Muscle layer of colon (tissue), 2 donors: ENCODE measurements at regions not wholly inside any gene's neighbourhood (a gene's known extent, or its start where the extent isn't known, plus 50 kb on each side); places are given as distances from the start of the nearest gene placed in this dataset.

Experiments
- H3K27ac ChIP-seq: one replicate; pipeline ENCODE4 v1.7.0; 2013; ENCODE audit warnings: low read depth, mild to moderate bottlenecking, low read length, moderate library complexity
- H3K27me3 ChIP-seq, 2 donors: one replicate each; pipeline ENCODE4 v1.7.0; 2013; ENCODE audit warnings: low read length in 2 of 2, mild to moderate bottlenecking in 2 of 2; ENCODE audit not compliant: insufficient read depth in 2 of 2, control insufficient read depth in 1 of 2
- H3K36me3 ChIP-seq: one replicate; pipeline ENCODE4 v1.7.0; 2013; ENCODE audit warnings: mild to moderate bottlenecking, low read length; ENCODE audit not compliant: insufficient read depth
- H3K4me1 ChIP-seq: one replicate; pipeline ENCODE4 v1.7.0; 2013; ENCODE audit warnings: mild to moderate bottlenecking, low read length; ENCODE audit not compliant: insufficient read depth
- H3K4me3 ChIP-seq, 2 donors: one replicate each; pipeline ENCODE4 v1.7.0; 2013; ENCODE audit warnings: low read length in 2 of 2, low read depth in 1 of 2, mild to moderate bottlenecking in 1 of 2, moderate library complexity in 1 of 2
- H3K9ac ChIP-seq: one replicate; pipeline ENCODE4 v1.7.0; 2013; ENCODE audit warnings: low read length
- H3K9me3 ChIP-seq: one replicate; pipeline ENCODE4 v1.7.0; 2013; ENCODE audit warnings: mild to moderate bottlenecking, low read length
- donor health status: abdominal sarcoma.
- donor health status: Adenocarcinoma of cecum.

GRCh38 chr7:131737746-131738465 is 181.5 kb upstream of the PODXL start:
- H3K27ac ChIP-seq = no peak overlapping the region
- no peak overlapping the region for H3K9ac ChIP-seq
- no peak overlapping the region for H3K4me3 ChIP-seq
- no peaks in the 10 kb centered on the region for H3K4me1 ChIP-seq
- no peaks in the 10 kb centered on the region for H3K9me3 ChIP-seq
- H3K36me3 ChIP-seq = no peaks in the 10 kb centered on the region
- H3K27me3 ChIP-seq = peaks cover 0 to 9% of the 10 kb centered on the region in 2 donors

DNA sequence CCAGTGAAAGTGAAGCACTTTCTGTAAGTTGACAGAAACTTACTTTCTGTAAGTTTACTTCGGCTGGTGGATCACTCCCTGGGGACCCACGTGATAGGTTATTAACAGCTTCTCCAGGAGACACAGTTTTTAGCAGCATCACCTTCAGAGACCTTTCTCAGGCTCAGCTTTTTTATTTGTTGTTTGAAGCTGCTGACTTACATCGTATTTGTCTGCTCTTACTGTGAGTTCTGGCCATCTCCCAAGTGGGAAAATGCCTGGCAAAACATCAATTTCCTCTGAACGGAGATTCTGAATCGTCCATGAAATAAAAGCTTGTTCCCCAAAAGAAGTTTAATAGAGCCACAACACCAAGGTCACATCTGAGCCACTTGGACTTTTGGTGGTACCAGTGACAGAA is 178.7 kb upstream of the PODXL start:
- peaks cover 0 to 9% of the 10 kb centered on the region in 2 donors for H3K27me3 ChIP-seq
- no peak overlapping the region for H3K4me3 ChIP-seq
- H3K9ac ChIP-seq = no peak overlapping the region
- H3K4me1 ChIP-seq = no peaks in the 10 kb centered on the region
- no peak overlapping the region for H3K27ac ChIP-seq
- H3K36me3 ChIP-seq = no peaks in the 10 kb centered on the region
- no peaks in the 10 kb centered on the region for H3K9me3 ChIP-seq

- no peak overlapping the region for H3K9ac ChIP-seq
- no peak overlapping the region for H3K27ac ChIP-seq
- H3K36me3 ChIP-seq = no peaks in the 10 kb centered on the region
- no peaks in the 10 kb centered on the region for H3K4me1 ChIP-seq
- H3K9me3 ChIP-seq = no peaks in the 10 kb centered on the region
- H3K4me3 ChIP-seq = no peak overlapping the region
- peaks cover 0 to 9% of the 10 kb centered on the region in 2 donors for H3K27me3 ChIP-seq
These were observed 177.2 kb upstream of the PODXL start for GRCh38 chr7:131733604-131734003.

GRCh38 chr7:131727189-131727588 is 170.8 kb upstream of the PODXL start:
- Histone ChIP-seq H3K36me3 (no peaks in the 10 kb centered on the region), H3K9ac (no peak overlapping the region), H3K4me3 (no peak overlapping the region), H3K27ac (no peak overlapping the region), H3K9me3 (no peaks in the 10 kb centered on the region), H3K27me3 (no peaks in the 10 kb centered on the region), H3K4me1 (peaks cover 5% of the 10 kb centered on the region)

DNA sequence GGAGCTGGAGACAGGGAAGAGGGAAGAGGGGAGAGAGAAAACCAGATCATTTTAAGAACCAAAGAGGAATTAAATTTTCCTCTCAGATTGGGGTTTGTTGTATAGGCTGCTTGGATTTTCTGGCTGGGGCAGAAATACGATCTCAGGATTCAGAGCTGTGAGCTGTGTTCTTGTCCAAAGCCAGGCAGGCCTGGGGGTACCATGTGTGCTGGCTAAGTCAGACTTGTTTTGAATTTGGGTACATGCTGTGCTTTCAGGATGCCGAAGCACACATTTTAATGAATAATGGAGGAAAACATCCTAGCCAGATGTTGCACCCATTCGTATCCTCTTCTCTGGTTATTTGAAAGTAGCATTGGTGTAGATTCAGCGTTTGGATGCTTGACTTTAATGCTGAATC is 170.3 kb upstream of the PODXL start:
- Histone ChIP-seq H3K4me1 (peaks cover 5% of the 10 kb centered on the region), H3K9ac (no peak overlapping the region), H3K9me3 (no peaks in the 10 kb centered on the region), H3K4me3 (no peak overlapping the region), H3K27me3 (no peaks in the 10 kb centered on the region), H3K27ac (no peak overlapping the region), H3K36me3 (no peaks in the 10 kb centered on the region)

DNA sequence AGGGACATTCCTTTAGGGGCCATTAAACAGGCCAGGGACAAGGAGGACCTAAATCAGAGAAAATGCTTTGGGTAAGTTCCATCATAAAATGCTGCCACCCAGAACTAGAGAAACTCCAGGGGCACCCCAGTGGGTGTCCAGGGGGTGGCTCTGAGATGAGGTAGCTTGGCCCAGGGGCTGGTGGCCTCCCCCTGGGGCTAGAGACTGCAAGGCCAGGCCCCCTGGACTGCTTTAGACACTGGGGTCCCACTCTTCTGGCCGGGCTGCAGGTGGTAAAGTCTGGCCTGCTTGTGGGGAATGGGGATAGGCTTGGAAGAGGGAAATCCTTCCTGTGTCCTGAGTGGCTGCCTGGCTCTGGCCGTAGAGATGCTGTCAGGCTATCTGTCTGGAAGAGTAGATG is 169.6 kb upstream of the PODXL start:
- no peak overlapping the region for H3K9ac ChIP-seq
- no peak overlapping the region for H3K27ac ChIP-seq
- no peaks in the 10 kb centered on the region for H3K27me3 ChIP-seq
- H3K4me1 ChIP-seq = peaks cover 5% of the 10 kb centered on the region
- H3K36me3 ChIP-seq = no peaks in the 10 kb centered on the region
- H3K4me3 ChIP-seq = no peak overlapping the region
- H3K9me3 ChIP-seq = no peaks in the 10 kb centered on the region

- Histone ChIP-seq H3K9ac (no peak overlapping the region), H3K36me3 (no peaks in the 10 kb centered on the region), H3K9me3 (no peaks in the 10 kb centered on the region), H3K27me3 (no peaks in the 10 kb centered on the region), H3K27ac (no peak overlapping the region), H3K4me3 (no peak overlapping the region), H3K4me1 (peaks cover 5% of the 10 kb centered on the region)
These were observed 168.4 kb upstream of the PODXL start for GRCh38 chr7:131724776-131725345.

- no peak overlapping the region for H3K9ac ChIP-seq
- H3K36me3 ChIP-seq = no peaks in the 10 kb centered on the region
- H3K4me3 ChIP-seq = no peak overlapping the region
- H3K27me3 ChIP-seq = no peaks in the 10 kb centered on the region
- H3K9me3 ChIP-seq = no peaks in the 10 kb centered on the region
- H3K27ac ChIP-seq = no peak overlapping the region
- H3K4me1 ChIP-seq = peaks cover 5% of the 10 kb centered on the region
These were observed 167.5 kb upstream of the PODXL start for GRCh38 chr7:131723926-131724325.

GRCh38 chr7:131722371-131722770 is 165.9 kb upstream of the PODXL start:
- Histone ChIP-seq H3K27ac (no peak overlapping the region), H3K9me3 (no peaks in the 10 kb centered on the region)

GRCh38 chr7:131721660-131722059 is 165.2 kb upstream of the PODXL start:
- no peak overlapping the region for H3K9ac ChIP-seq
- no peaks in the 10 kb centered on the region for H3K9me3 ChIP-seq
- H3K36me3 ChIP-seq = no peaks in the 10 kb centered on the region
- no peak overlapping the region for H3K4me3 ChIP-seq
- H3K27ac ChIP-seq = no peak overlapping the region
- peaks cover 5% of the 10 kb centered on the region for H3K4me1 ChIP-seq
- no peaks in the 10 kb centered on the region for H3K27me3 ChIP-seq

More at GRCh38 chr7:131722371-131722770, 165.9 kb upstream of the PODXL start:
- Histone ChIP-seq H3K4me3 (no peak overlapping the region), H3K27me3 (no peaks in the 10 kb centered on the region), H3K36me3 (no peaks in the 10 kb centered on the region), H3K4me1 (peaks cover 5% of the 10 kb centered on the region), H3K9ac (no peak overlapping the region)

DNA sequence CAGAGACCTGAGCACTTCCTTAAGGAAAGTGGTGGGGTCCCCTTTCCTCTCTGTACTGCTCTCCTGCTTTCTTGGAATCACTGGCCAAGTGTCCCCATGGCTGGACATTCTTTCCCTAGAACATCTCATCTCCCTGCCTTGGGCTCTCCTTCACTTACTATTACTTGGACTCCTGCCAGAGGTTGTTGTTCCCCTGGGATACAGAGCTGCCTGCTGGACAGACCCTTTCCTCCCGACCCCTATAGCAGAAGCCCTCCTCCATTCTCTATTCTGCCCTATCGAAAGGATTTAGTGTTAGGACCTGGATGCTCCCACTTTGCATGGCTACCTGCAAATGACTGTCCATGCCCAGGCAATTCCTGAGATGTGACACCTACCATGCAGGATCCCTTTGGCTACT is 164.3 kb upstream of the PODXL start:
- H3K27ac ChIP-seq = no peak overlapping the region
- peaks cover 5% of the 10 kb centered on the region for H3K4me1 ChIP-seq
- no peak overlapping the region for H3K4me3 ChIP-seq
- no peaks in the 10 kb centered on the region for H3K36me3 ChIP-seq
- no peaks in the 10 kb centered on the region for H3K27me3 ChIP-seq
- no peaks in the 10 kb centered on the region for H3K9me3 ChIP-seq
- no peak overlapping the region for H3K9ac ChIP-seq

DNA sequence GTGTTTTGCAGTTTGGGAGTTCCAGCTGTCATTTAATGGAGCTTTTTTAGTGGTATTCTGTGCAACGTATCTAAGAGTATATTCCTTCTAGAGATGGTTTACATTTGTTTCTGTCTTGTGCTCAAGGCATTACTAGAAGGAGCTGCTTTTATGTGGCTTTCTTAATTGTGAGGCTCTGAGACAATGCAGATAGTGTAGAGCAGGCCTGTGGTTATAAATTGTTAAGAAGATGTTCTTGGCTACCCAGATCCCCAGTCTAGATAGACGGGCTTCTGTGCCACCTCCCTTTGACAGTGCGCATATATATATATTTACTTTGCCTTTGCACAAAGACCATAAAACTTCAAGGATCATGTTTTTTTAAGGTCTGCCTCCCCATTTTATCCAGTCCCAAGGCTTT is 160.8 kb upstream of the PODXL start:
- H3K36me3 ChIP-seq = no peaks in the 10 kb centered on the region
- H3K9me3 ChIP-seq = no peaks in the 10 kb centered on the region
- H3K27ac ChIP-seq = no peak overlapping the region
- H3K4me1 ChIP-seq = no peaks in the 10 kb centered on the region
- no peak overlapping the region for H3K9ac ChIP-seq
- H3K27me3 ChIP-seq = no peaks in the 10 kb centered on the region
- no peak overlapping the region for H3K4me3 ChIP-seq
